Cardiac fibroblast (primary cell): ENCODE measurements at regions not wholly inside any gene's neighbourhood (a gene's known extent, or its start where the extent isn't known, plus 50 kb on each side); places are given as distances from the start of the nearest gene placed in this dataset.
A peak's percentile ranks its signal among the peaks of the same experiment; 100 is the strongest.

ENCODE experiments used
- DNase-seq, 2 donors: peaks; one replicate each; pipeline versions ENCODE4 v3.0.0 to v3.0.0-alpha.2; 2010; ENCODE audit warnings: low read depth in 2 of 2
- H3K4me3 ChIP-seq, 2 donors: replicated peaks in 1 of 2; 1 replicate in 1 of 2; 2 replicates in 1 of 2; pipeline ENCODE4 v1.5.1; 2011; ENCODE audit warnings: low read depth in 2 of 2, low read length in 2 of 2, mild to moderate bottlenecking in 2 of 2, moderate library complexity in 1 of 2
- TF ChIP-seq, protein P1 (sequence below): IDR thresholded peaks from one replicate; pipeline ENCODE4 v1.5.1; 2011; ENCODE audit warnings: low read depth, mild to moderate bottlenecking, low read length, inconsistent platforms

DNA sequence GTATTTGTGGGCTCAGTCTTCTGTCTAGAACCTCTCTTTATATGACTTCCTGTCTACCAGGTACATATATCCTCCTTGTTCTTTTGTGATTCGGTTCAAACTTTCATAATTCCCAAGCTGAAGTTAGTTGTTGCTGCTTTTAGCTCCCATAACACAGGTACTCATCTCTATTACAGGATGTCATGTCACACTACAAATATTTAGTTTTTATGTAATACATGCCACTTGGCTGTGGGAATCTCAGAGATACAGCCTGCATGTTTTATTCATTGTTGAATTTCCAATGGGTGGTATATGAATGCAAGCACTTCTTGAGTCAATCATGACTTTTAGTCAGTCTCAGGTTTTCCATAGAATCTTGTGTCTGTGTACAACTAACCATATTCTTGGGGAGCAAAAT lies 122.7 kb downstream of the SINHCAF start:
- no peak overlapping the region for H3K4me3 ChIP-seq
- TF ChIP-seq, protein P1, sequence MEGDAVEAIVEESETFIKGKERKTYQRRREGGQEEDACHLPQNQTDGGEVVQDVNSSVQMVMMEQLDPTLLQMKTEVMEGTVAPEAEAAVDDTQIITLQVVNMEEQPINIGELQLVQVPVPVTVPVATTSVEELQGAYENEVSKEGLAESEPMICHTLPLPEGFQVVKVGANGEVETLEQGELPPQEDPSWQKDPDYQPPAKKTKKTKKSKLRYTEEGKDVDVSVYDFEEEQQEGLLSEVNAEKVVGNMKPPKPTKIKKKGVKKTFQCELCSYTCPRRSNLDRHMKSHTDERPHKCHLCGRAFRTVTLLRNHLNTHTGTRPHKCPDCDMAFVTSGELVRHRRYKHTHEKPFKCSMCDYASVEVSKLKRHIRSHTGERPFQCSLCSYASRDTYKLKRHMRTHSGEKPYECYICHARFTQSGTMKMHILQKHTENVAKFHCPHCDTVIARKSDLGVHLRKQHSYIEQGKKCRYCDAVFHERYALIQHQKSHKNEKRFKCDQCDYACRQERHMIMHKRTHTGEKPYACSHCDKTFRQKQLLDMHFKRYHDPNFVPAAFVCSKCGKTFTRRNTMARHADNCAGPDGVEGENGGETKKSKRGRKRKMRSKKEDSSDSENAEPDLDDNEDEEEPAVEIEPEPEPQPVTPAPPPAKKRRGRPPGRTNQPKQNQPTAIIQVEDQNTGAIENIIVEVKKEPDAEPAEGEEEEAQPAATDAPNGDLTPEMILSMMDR: no peak

DNA sequence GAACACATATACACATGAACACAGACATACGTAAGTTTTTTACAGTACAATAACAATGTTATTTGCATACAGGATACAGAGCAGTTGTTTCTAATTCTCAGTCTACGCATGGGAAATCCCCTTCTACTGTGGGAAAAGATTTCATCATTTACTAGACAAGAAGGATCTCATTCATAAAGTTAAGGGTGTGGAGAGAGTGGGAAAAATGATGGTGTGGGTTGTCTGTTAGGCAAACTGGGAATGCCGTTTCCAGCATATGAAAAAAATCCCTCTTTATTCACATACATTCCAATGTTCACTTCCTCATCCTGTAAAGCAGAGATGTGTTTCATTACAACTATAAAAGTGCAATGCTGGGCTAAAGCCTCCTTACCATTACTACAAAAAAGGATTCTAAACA lies 120.9 kb downstream of the SINHCAF start:
- TF ChIP-seq, protein P1: no peak
- DNase-seq: peak; percentile 65 to 97
- H3K4me3 ChIP-seq: no peak overlapping the region

More for the DNA sequence above, 122.7 kb downstream of the SINHCAF start:
- peak in 1 of 2 donors; percentile 53 for DNase-seq

DNA sequence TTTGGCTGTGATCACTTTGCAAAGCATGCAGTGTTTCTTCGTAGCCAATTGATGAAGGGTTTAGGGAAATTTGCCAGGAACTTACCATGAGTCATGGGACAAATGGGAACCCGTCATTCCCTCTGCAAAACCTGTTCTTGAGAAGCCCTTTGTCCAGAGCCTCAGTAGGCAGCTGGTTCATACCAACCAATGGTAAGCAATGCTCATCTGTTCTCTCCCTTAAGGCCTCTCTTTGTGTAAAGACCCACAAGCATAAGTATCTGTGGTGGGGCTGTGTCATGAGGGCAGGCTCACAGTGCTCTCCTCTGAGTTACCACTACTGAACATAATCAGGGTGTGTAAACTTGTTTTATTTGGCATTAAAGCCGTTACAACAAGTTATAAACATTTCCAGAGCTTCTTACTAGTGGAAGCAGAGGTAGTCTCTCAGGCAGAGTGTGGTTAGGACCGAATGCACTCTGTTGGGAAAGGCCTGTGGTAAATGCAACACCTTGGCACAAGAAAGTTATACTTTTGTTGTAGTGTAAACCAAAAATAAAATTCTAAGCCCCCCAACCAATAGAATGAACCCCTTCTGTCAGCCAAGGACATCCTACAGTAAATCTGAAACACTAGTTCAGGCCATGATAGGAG lies 119.8 kb downstream of the SINHCAF start:
- H3K4me3 ChIP-seq: no peak overlapping the region
- peak; percentile 92 to 99 for DNase-seq
- TF ChIP-seq, protein P1: no peak

DNA sequence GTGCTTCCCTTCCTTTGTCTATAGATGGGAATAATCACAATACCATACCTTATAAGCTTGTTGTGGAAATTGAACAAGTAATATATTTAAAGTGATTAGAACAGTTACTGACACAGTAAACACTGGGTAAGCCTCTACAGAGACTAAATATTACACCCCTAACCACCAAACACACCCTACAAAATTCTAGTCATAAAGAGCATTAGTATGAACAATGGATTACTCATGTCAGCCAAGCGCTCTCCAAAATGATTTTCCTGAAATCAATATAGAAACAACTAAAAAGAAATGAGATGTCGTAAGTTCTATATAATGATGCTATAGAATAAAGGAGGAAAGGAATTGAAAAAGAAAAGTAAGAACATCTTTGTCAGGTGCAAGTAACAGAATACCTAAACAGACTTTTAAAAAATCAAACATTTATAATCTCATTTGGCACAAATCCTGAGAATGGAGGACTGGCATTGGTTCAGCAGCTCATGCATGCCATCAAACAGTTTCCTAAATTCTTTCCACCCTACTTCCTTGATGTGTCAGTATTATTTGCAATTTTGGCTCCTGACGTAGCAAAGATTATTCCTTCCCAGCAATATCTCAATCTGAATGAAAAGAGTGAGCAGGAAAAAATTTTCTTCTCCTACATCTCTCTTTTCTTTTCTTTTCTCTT lies 118.0 kb downstream of the SINHCAF start:
- DNase-seq: peak; percentile 45
- TF ChIP-seq, protein P1: no peak

DNA sequence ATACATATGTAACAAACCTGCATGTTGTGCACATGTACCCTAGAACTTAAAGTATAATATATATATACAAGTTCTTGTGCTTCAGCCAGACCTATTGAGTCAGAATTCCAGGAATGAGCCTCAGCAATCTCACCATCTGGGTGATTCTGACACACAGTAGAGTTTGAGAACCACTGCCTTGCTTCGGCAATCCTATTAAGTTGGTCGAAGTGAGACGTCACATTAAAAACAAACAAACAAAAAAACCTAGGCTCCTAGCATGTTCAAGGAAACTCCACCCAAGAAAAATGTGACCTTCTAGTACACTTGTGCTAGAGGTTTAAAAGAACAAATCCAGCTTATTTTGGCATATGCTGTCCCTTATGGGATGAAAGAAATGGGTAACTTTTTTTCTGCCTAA lies 115.8 kb downstream of the SINHCAF start:
- peak in 1 of 2 donors; percentile 39 for DNase-seq
- TF ChIP-seq, protein P1: no peak
- H3K4me3 ChIP-seq: no peak overlapping the region

More for the DNA sequence above, 118.0 kb downstream of the SINHCAF start:
- H3K4me3 ChIP-seq: no peak overlapping the region

DNA sequence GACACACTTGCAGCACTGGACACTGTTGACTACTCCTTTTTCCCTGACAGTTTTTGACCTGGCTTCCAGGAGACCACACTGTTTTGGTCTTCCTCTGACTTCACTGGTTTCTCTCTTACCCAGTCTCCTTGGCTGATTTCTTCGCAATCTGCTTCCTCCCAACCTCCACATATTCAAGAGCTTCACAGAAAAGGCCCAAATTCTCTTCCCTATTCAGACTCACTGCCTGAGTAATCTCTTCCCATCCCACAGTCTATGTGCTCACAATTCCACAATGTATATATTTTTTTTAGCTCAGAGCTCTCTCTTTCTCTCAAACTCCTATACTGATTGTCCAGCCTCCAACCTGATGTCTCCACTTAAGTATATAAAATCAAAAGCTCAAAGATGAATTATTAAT lies 115.4 kb downstream of the SINHCAF start:
- DNase-seq: no peak
- H3K4me3 ChIP-seq: no peak overlapping the region
- TF ChIP-seq, protein P1: no peak
